Stimulated activated CD8-positive, alpha-beta memory T cell treated with anti-CD3 and anti-CD28 coated beads, Interleukin-12 subunit alpha, Interleukin-12 subunit beta, amount 100 ng/mL, for 4 hours (primary cell): ENCODE measurements at regions not wholly inside any gene's neighbourhood (a gene's known extent, or its start where the extent isn't known, plus 50 kb on each side); places are given as distances from the start of the nearest gene placed in this dataset.
"Not testable (repeated sequence)": the region's sequence is repeated elsewhere in the genome, so short reads cannot be mapped to it uniquely, and the experiment has no call there.

Experiments
- DNase-seq: peaks from one replicate; pipeline ENCODE4 v3.0.0-alpha.2; 2020; ENCODE audit warnings: low read depth

DNA sequence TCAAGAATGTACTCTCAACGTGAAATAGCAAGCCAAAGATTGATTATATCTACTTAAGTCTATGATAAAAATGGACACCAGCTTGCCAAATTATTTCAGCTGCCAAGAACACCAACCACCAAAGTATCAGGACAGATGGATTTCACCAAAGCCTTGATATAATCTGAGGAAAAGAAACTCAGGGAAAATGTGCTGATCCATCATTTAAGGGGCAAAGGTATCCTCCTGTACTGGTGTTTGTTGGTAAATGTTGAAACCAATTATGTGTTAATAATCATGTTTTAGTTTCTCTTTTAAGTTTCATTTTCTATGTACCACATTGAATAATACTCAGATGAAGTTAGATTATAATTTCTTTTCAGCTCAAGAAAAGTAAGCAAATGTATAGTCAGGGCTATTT, 1284.3 kb upstream of the TMEM132C start:
- DNase-seq: no peak

DNA sequence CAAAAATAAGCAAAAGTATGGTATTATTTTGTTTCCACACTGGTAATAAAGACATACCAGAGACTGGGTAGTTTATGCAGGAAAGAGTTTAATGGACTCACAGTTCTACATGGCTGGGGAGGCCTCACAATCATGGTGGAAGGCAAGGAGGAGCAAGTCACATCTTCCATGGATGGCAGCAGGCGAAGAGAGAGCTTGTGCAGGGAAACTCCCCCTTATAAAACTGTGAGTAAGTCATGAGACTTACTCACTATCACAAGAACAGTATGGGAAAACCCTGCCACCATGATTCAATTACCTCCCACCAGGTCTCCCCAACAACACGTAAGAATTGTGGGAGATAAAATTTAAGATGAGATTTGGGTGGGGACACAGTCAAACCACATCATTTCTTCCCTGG, 1283.2 kb upstream of the TMEM132C start:
- not testable (repeated sequence) for DNase-seq

DNA sequence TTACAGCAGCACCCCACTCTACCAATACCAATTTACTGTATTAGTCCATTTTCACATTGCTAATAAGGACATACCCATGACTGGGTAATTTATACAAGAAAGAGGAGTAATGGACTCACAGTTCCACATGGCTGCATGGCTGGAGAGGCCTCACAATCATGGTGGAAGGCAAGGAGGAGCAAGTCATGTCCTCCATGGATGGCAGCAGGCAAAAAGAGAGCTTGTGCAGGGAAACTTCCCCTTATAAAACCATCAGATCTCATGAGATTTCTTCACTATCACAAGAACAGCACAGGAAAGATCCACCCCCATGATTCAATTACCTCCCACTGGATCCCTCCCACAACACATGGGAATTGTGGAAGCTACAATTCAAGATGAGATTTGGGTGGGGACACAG, 1281.3 kb upstream of the TMEM132C start:
- not testable (repeated sequence) for DNase-seq

DNA sequence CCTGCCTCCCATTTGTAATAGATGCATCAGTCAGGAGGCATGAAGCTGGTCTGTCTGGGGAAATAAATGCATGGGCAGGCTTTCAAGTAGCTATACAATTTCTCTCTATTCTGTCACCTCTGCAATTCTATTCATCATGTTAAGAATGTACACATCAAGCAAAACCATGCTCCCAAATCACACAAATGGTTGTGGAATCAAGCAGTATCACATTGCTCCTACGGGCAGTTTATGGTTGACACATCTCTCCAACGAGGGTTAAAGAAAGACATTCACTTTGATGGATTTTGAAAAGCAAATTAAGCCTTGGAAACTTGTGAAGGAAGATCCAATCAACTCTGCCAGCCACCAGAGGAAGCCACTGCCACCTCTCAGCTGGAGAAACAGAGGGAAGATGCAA, 1277.4 kb upstream of the TMEM132C start:
- DNase-seq: no peak

DNA sequence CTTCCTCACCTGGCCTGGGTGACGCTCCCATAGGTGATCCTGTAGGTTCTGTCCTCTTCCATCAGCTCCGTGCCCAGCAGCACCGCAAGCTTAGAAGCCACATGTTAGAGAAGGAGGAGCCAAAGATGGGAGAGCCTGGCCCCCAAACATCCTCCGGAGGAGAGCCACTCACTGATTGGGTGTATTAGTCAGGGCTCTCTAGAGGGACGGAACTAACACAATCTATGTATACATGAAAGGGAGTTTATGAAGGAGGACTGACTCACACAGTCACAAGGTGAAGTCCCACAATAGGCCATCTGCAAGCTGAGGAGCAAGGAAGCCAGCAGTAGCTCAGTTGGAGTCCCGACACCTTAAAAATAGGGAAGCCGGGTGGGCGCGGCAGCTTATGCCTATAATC, 1273.1 kb upstream of the TMEM132C start:
- no peak for DNase-seq

DNA sequence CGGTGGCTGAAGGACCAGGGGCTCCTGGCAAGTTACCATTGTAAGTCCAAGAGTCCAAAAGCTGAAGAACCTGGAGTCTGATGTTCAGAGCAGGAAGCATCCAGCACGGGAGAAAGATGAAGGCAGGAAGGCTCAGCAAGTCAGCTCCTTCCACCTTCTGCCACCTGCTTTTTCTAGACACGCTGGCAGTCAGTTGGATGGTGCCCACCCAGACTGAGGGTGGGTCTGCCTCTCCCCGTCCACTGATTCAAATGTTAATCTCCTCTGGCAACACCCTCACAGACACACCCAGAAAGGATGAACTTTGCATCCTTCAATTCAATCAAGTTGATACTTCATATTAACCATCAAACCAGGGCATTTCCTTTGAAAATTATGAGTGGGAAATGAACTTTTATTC, 1272.4 kb upstream of the TMEM132C start:
- no peak for DNase-seq

DNA sequence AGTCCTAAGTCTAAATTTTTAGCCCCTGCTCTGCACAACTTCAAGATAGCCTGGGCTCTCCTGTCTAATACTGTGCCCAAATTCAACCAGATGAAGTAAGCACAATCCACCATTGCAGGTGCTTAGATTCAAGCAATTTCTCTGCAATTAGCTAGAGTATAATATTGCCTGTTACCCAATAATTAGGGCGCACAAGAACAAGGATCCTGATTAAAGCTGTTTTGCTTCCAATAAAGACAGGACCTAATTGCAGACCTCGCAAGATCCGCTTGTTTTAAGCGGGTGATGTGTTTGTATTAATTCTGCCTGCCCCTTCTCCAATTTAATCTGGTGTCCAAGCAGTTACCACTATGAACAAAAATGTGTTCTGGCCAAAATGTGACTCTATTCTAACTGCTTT, 1268.9 kb upstream of the TMEM132C start:
- no peak for DNase-seq

DNA sequence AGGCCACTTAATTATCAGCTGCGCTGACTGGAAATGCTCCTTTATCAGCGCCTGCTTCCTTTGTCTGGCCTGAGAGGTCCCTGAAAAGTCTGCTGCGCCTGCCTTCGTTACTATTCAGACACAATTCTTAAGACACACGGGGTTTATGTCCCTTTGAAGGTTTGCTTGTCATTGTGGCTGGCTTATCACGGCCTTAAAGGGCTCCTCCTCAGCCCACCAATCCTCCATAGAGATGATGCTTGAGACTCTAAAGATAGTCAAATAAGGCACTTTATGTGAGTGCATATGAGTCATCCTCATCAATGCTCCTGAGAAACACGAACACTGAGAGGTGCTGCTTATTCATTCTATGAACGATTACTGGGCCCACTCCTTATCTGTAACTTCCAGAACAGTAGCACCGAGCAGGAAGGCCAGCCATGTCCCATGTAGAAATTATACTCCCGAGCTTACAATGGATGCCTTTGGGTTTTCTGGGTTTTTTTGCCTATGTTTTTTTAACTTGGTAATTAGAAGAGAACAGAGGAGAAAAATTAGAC, 1268.2 kb upstream of the TMEM132C start:
- no peak for DNase-seq

DNA sequence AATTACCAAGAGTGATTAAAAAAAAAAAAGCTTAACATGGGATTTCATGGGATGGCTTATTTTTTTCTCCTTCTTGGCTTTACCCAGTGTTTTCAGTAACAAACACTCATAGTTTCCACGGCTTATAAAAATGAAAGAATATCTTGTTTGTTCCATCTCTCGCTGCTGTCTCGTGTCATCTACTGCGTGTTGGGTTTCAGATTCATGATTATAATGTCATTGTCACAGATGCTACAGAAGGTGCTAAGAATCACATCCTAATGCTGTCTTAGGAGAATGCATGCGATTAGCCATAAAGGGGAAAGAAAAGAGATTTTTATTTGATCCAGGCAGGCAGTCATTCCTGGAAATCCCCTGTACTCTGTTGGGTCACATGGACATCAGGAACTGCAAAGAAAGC, 1267.6 kb upstream of the TMEM132C start:
- DNase-seq: no peak

DNA sequence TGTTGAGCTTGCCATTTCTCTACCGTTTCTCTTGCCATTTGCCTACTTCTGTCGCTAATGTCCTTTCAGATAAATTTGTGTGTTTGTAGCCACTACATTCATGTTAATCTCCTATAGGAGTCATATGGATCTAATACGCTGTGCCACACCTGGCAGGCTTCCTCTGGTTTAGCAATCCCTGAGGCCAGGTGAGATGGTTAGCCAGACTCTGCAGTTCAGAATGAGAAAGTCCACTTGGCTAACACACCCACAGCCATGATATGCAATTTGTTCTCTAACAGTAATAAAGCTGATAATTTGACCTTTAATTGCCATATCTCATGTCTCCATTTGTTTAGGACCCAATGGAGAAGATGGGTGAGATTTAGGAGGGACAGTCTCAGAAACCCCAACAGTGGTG, 1261.6 kb upstream of the TMEM132C start:
- no peak for DNase-seq

DNA sequence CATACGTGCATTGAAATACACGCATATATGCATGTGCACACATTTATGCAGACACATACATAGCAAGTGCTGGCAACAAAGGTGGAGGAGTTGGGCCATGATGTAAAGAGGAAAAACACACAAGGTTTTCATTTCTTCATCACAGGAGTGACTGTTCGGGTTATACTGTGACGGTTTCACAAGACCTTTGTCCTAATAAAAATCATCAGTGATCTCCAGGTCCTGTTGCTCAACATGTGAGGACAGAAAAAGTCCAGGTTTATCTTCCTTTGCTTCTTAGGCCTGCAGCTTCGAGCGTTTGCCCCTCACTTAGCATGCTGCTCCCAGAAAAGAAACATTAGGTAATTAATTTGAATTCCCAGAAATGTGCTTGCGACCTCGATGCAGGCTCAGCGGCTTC, 1260.0 kb upstream of the TMEM132C start:
- DNase-seq: no peak

DNA sequence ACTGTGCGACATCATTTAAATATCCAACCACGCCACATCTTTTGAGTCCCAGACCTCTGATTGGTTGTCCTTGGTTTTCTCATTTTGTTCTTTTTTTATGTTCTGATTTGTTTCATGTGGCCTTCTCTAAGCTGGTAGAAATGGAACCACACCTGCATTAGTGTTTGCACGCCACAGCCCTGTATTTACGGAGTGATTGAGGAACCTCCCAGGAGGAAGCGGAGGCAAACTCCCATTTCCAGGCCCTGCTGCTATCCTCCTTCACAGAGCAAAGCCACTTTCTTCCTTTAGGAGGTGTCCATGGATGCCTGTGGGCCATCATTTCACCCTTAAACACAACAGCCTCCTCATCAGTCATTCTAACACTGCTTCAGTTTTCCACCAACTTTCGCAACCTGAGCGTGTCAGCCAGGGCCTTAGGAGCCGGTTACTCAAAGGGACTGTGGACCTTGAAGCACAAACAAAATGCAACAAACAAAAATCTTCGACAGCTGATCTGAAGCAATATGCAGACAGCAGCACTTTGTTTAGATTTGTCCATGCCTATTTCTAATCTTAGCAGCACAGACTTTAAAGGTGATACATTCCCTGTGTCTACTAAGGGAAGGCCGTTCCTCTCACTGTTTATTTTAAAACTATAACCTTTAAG, 1258.1 kb upstream of the TMEM132C start:
- no peak for DNase-seq

DNA sequence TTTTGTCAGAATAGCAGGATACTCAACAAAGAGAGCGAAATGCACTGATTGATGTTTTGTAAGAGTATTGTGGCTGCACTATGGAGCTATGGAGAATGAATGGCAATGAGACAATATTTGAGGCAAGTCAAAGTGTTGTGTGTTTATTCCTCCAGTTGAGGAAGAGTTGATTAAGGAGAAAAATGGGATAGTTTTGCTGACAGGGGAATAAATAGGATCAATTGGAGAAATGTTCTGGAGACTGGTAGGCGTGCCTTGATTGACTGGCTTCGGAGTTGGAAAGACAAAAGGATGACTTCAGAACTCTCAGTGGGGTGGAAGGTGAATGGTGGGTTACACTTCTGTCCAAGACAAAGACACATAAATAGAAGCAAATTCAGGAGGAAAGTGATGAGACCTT, 1254.9 kb upstream of the TMEM132C start:
- no peak for DNase-seq

DNA sequence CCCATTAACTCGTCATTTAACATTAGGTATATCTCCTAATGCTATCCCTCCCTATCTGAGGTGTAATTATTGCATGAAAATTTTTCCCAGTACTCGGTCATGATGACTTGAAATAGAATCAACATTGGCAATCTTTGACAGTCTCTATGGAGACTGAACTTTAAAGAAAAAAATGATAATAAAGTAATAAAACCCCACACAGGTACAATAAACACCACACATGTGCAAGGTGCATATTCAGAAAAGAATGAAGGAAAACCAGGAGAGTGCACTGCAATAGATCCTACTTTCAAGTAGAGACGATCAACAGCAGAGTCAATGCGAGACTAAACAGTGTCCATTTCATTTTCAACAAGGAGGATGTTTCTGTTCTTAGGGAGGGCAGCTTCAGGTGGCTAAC, 1253.8 kb upstream of the TMEM132C start:
- DNase-seq: no peak

DNA sequence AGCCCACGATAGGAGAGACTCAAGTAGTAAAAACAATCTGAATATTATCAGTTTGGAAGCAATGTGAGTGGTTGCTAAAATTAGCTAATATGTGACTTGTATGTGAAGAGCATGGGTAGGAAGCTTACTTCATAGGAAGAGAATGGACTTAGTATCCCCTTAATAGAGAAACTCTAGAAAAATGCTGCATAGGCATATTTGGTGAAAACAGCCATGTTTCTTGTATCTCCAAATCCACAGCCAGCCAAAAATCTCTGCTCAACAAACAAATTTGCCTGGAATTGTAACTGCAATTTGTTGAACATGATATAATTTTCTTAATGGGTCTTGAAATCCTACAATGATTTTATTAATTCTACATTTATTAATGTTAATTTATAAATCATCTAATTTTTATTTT, 1252.9 kb upstream of the TMEM132C start:
- no peak for DNase-seq

DNA sequence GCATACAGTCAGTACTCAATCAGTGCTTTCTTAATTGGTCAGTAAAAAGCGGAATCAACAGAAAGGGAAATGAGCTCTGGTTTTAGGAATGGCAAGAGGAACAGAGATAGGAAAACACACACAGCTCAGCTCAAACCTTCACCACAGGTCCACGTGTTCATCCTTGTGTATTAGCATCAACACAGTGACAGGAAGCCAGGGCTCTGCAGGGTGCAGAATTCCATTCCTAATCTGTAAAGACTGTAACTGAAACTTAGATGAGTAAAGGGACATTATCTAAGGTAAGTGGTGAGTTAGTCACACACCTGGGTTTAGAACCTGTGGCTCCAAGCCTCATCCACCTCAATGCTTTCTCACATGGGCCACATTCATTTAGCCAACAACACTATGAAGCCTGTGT, 1242.2 kb upstream of the TMEM132C start:
- no peak for DNase-seq

DNA sequence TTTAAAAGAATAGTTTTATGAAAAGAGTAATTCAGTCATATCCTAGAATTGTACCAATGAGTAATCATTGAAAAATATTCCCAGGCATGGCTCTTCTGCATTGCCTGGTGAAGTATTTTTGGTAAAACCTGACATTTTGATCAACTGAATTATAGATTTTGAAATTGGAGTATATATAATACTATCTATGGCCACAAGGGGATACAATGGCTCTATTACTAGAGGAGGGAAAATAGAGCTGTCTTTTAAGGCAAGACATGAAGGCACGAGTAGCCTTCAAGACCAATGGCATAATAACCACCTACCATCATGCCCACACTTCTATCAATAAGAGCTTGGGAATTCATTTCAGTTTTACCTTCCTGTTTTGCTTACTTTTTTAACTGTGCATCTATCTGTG, 1241.4 kb upstream of the TMEM132C start:
- no peak for DNase-seq

DNA sequence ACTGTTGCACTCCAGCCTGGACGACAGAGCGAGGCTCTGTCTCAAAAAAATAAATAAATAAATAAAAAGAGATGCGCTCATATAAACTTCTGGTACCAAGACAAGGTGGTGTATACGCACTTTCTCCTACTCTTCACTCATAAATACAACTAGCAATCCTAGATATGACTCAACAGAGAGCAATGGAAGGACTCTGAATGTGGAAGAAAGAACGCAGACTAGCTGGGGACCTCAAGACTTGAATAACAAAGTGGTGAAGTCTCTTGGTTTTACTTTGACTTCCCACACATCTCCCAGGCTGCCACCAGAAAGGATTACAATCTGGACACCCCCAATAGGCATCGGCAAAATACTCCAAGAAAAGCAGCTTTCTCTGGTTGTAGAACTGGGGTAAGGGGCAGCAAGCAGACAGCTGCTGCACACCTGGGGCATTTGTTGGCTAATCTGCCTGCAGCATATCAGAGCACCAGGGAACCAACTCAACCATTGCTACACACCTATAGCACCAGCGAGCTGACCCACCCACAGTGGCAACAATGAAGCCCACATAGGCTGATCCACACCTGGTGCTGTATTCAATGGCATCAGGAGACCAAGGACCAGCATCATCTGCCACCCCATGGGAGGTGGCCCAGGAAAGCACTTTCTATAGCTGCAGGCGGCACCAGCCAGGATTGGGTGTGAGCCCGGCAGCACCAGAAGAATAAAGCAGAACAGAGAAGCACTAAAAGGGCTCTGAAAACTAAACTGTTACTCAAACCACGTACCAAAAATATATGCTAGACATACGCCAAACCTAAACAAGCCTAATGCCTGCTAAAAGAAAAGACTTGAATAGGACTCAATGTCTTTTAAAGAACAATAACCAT, 1231.7 kb upstream of the TMEM132C start:
- DNase-seq: no peak

DNA sequence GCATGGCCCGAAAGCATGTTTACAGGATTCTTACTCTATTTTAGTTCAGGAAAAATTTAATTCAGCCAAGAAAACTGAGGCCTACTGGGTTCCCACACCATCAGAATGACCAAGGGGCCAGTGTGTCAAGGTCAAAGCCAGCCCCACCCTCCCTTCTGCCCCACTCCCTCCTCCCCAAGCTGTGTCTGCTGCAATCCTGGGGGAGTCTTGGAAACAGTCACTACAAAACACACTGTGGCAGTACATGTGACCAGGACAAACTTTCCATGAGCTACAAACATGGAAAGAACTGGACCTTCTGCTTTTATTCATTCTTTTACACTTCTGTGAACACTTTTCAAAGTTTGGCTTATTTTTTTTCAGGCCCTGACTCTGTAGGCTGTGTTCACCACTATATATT, 1228.8 kb upstream of the TMEM132C start:
- DNase-seq: no peak

DNA sequence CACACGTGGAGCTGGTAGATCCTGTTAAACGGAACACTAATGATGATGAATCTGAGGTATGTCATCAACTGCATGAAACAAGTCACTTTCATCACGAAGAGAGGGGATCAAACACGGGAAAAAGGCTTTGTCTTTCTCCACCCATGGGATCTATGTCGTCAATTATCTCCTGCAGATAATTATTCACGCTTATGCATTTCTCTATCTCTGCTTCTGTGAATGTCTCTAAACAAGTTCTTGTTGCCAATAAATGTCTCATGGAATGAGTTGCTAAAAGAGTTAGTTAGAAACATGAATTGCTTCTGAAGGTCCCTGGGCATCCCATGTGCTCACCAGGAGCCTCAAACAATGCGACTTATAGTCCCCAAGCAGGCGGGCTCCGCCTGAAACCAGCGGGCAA, 1228.2 kb upstream of the TMEM132C start:
- DNase-seq: no peak

DNA sequence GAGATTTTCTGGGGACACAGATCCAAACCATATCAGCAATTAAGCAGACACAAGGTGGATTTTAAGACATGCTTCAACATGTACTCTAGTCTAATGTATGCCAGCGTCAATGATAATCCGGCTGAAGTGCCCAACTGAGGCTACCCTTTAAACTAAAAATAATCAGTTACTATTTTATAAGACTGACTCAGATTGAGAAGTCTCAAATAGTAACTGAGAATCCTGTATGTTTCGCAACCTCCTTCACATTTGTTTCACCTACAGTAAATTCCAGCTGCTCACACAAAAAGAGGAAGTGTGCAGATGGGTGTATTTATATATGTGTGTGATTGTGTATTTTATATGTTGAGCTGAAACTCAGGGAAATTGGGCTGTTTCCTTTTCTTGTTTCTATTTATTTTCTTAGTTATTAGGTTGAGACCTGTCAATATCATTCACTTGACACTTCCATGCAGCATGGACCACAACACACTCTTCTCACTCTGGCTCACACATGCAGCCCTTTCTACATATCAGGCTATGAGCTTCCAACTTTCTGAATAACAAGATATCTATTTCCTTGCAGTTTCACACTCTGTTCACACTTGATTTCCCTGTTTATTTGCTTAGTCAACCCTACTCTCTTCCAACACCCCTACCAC, 1224.9 kb upstream of the TMEM132C start:
- DNase-seq: no peak

DNA sequence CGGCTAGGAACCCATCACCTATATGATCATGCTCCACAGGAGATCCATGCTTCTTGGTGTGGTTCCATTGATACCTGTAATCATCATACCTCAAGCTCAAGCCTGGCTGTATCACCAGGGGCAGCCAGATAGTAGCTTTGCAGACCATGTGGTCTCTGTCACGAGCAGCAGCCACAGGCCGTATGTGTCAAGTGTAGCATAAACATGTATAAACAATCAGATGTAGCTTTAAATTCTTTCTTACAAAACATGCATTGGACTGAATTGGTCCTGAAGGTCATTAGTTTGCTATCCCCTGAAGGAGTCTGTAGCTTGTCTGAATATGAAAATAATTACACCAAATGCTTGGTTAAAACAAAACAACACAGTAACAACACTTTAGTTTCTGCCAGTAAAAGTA, 1223.2 kb upstream of the TMEM132C start:
- no peak for DNase-seq

DNA sequence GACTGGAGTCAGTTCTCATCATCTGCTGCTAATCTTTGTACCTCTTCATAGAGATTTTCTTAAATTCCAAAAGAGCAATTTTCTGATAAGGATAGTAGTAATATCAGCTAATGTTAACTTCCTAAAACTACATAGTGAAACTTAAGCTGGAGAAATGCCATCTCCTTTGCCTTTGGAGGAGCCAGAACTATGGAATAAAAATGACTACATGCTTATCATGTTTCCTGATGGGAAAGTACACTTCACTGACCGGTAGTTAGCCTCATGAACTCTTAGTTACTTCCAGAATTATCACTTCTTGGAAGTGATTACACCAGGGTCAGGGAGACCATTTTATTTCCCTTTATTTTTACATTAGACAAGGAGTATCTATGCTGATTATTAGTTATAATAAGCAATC, 1222.1 kb upstream of the TMEM132C start:
- no peak for DNase-seq
